GM21360 (cell line): ENCODE measurements at regions not wholly inside any gene's neighbourhood (a gene's known extent, or its start where the extent isn't known, plus 50 kb on each side); places are given as distances from the start of the nearest gene placed in this dataset.

ENCODE experiments used
- ATAC-seq: cut with Tn5 transposase; IDR thresholded peaks from one replicate; pipeline ENCODE4 v1.9.1; 2021; ENCODE audit warnings: mild to moderate bottlenecking, moderate library complexity; ENCODE audit not compliant: unreplicated experiment

DNA sequence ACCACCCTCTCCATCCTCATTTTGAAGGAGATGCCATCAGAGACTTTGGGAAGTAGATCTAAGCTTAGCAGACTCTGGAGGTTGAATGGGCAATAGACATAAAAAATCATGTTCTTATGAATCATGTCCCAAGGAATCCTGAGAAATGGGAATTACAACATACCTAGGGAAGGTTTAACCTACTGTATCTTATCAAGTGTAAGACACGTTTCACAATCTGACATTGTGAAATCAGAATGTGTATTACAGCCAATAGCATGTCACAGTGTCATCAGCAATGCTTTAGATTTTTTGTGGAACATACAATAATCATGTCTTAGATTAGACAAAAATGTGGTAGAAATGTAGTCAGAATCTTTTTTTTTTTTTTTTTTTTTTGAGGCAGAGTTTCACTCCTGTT, 332.4 kb upstream of the TLE3 start:
- ATAC-seq: no peak

DNA sequence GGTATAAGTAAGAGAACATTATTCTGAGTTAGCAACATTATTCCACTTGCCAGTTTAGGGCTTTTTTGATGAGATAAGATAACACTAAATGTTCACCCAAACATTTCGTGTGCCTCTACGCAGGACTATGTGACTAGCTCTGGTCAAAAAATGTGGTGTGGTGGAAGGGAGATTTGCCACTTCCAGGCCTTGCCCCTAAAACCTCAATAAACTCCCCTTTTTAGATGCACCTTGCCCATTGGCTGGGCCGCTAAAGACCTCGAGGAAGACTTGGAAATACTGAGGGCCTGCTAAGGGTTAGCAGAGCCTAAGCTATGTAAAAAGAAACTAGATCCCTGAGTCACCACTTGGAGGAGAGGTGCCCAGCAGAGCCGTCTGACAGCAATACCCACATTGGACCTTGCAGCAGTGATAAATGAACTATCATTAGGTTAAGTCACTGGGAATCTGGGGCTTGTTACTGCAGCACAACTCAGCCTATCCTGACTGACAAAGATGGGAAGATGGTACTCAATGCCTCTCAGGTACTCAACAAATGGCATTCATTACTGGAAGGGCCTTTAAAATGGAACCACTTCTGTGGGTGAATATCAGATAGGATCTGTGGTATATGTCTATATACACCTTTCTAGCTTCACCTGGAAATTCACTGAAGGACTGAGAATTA, 331.5 kb upstream of the TLE3 start:
- no peak for ATAC-seq

DNA sequence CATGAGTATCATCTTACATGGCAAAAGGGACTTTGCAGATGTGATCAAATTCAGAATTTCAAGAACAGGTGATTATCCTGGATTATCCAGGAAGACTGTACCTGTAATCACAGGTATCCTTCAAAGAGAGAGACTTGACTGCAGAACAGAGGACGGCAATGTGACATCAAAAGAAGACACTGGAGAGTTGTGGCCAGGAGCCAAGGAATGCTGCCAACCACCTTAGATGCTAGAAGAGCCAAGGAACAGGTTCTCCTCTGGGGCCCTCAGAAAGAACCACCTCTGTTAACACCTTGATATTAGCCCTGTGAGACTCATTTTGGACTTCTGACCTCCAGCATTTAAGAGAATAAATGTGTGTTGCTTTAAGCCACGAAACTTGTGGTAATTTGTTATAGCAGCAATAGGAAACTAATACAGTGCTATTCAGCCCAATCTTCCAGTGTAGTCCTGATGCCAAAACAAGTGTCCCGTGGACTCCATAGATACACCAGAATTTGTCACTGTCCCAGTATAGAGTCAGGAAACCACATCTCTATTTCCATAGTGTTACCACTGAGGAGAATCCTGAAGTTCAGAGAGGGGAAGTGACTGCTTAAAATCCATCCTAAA, 330.6 kb upstream of the TLE3 start:
- no peak for ATAC-seq

DNA sequence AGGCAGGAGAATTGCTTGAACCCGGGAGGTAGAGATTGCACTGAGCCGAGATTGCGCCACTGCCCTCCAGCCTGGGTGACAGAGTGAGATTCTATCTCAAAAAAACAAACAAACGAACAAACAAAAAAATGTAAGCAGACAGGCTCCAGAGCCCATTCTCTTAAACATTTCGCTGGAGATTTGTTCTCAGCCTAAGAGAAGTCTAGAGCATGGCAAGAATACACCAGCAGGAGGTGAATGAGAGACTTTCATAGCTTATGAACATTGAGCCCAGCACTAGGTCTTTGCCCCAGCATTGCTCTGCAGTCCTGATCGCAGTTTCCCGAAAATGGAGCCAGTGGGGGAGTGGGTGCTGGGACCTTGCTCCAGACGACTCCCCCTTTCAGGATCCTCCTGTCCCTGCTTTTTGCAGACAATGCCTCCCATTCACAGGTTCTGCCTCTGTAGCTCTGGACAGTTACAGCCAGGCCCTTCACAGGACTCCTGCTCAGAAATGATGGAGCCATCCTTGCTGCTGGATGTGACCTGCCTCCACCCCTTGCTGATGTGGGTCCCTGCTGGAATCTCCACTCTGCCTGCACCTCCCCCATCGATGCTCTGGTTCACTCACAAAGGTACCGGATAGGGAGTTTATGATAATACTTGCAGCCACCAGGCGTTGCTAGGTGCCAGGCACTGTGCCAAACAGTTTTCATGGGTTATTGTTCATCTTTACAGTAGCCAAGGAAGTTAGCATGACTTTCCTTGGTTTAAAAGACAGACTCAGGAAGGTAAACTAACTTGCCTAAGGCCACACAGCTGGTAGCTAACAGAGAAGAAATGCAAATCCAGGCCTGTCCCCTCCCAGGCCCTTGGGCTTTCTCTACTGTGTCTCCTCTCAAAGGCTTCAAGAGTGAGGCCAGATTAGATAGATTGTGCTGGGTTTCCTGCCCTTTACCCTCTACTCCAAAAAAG, 329.7 kb upstream of the TLE3 start:
- ATAC-seq: no peak

DNA sequence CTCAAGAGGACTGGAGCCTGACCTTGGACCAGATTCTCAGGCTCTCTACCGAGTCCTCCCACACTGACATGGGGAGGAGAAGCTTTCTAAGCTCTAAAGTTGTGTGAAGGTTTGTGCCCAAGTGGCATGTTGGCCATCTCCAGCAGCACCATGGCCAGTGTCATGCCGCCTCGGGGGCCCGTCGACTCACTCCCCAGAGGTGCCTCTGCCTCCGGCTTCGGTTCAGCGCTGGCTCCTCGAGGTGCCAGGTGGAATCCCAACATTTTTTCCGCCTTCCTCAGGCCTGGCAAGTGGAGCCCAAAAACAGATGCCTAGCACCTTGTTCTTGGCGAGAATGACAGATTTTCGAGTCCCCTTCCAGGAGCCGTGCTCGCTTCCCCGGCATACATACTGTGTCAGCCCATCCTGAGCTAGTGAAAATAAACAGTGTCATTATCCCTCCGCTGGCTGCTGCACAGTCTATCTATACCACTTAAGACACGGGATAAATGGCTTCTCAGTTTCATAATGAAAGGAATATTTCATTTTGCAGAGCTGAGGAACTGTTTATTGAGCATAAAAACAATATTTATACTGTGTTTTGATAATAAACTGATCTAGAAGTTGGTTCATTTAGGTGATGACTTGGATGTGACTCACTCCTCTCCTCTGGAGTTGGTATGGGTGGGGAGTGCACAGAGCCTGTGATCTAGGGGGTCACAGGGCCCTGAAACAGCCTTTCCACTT, 328.5 kb upstream of the TLE3 start:
- ATAC-seq: no peak

DNA sequence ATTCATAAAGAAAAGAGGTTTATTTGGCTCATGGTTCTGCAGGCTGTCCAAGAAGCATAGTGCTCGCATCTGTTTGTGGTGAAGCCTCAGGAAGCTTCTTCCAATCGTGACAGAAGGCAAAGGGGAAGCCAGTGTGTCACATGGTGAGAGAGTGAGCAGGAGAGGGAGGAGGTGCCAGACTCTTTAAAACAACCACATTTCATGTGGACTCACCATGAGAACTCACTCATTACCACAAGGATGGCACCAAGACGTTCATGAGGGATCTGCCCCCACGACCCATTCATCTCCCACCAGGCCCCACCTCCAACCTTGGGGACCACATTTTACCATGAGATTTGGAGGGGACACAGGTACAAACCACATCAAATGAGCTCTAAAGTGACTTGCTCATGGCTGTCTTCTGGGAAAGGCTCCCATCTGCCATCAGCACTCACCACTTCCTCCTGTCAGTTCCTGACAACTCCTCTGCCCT, 327.3 kb upstream of the TLE3 start:
- ATAC-seq: no peak

DNA sequence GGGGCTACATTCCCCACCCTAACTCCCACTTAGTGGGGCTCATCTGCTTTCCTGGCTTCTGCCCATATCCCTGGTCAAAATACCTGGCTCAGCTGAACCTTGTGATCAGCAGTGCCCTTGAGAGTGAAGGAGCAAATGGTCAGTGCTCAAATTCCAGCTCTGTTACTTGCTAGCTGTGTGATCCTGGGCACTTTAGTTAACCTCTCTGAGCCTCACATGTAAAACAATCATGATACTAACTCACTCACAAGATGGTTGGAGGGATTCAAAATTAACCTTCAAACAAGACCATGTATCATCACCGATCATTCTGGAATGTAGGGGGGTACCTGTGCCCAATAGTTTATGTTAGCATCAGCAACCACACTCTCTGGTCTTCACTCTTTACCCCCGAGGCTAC, 325.6 kb upstream of the TLE3 start:
- ATAC-seq: no peak

DNA sequence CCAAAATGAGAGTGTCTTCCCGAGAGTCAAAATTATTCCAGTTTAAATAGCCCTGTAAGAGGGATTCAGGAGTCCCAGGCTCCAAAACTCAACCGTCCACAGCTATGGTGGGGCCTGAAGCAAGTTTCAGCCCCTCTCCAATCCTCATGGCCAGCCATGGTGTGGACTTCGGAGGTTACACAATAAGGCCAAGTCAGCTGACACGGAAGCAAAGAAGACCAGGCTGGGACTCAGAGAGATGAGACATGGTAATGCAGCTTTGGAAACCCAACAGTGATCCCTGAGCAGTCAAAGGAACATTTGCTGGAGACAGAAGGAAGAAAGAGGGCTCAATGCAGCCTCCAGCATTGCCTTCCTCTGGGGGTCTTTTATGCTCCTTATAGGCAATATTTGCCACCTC, 324.6 kb upstream of the TLE3 start:
- ATAC-seq: no peak

DNA sequence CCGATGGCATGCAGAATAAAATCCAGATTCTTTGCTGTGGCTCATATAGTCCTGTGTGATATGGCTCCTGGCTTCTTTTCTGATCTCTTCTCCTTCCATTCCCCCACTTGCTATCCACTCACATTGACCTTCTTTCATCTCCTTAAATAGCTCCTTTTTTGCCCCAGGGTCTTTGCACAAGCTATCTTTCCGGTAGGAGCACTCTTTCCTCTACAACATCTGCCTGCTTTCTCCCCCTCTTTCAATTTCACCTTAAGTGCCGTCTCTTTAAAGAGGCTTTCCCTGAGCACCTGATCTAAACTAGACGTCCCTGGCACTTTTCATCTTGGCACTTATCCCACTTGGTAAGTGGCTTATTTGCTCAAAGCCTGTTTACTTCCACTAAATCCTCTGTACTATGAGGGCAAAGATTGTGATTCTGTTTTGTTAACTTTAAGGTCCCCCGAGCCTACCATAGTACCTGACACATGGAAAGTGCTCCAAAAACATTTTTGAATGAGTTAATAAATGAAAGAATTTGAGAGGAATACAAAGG, 323.3 kb upstream of the TLE3 start:
- ATAC-seq: no peak

DNA sequence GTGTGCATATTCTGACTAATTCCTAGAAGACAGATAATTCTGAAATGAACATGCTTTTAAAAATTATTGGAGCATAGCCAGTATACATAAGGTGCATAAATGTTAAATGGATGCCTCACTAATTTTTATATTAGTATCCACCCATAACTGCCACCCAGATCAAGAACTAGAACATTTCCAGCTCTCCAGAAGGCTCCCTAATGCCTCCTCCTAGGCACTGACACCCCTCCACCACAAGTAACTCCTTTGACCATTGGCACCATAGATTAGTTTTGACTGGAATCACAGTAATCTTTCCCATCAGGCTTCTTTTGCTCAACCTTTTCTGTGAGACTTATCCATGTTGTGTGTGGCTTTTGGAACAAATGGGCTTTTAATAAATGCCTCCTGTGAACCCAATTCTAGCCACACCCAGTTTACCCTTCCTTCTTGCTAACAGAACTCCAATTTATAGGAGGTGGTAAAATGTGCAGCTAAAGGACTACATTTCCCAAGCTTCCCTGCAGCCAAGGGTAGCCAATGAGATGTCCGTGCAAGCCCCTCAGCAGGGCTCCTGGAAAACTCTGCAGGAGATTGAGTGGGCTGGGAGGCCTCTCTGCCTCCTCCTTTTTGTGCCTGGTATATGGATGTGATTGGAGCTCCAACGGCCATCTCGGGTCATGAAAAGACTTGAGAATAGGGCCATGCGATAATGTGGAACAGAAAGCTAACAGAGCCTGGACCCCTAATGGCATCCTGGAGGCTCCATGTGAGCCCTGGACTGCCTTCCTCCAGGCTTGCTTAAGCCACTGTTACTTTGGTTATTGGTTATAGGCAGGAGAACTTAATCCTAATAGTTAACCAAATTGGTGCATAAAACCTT, 322.6 kb upstream of the TLE3 start:
- ATAC-seq: no peak

DNA sequence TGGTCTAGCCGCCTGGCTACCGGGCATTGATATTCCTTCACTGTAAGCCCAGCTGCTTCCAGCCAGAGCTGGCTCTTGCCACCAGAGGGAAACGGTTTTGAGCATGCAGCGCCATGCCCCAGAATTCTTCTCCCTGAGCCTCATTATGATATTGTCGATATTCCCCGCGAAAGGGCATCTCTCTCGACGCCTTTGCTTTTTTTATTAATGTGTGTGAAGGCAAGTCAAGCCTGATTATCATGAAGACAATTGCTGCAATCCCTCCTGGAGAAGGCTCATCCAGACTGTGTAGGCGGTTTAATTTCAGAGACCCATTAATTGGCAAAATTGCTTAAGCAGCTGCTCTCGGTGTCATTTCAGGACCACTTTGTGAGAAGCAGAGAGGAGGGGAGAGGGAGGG, 321.2 kb upstream of the TLE3 start:
- ATAC-seq: no peak

DNA sequence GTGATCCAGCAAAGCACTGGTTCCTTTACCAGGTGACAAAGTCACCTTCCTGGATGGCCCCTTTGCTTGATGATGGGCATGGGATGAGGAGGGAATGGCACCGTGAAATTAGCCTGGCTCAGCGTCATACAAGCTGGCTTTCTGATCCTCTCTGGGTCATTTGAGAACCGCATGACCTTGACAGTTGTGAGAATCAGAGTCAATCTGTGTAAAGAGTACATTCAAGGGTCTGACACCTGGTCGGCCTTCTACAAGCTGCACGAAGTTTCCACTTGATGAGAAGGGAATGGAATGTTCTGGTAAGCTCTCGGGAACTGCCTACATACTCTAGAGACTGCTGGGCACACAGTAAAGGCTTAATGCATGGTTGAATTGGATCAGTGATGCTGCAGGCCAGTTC, 319.8 kb upstream of the TLE3 start:
- ATAC-seq: no peak

DNA sequence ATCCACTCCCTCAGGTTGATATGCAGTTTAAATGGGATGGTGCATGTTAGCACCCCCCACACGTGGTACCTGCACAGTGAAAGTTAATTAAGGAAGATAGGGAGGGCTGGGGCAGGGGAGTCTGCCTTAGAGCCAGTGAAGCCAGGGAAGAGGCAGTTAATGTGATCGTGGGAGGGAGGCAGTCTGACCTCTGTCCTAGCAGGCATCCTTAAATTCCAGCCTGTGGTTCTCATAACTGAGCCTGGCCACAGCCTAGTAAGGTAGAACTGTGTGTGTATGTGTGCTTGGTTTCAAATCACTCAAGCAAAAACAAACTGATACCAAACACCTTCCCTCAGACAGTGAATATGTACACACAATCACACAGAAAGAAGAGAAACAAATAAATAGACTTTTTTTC, 319.1 kb upstream of the TLE3 start:
- no peak for ATAC-seq

DNA sequence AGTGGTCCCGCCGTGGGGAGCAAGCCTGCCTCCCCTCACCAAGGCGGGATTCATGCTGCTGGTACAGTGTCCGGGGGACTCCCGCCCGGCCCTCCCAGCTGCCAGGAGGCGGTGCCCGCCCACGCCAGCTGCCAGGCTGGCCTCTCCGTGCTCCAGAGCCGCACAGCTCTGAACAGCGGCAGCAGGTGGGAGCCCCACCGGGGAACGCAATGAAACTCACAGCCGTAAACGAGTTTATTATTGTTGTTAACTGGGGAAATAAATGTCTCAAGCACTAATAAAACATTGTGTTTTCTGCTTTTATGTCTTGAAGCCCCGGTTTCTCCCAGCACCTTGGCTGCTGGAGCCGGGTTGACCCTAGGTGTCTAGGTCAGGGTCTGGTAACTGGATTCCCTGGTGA, 317.7 kb upstream of the TLE3 start:
- ATAC-seq: no peak

DNA sequence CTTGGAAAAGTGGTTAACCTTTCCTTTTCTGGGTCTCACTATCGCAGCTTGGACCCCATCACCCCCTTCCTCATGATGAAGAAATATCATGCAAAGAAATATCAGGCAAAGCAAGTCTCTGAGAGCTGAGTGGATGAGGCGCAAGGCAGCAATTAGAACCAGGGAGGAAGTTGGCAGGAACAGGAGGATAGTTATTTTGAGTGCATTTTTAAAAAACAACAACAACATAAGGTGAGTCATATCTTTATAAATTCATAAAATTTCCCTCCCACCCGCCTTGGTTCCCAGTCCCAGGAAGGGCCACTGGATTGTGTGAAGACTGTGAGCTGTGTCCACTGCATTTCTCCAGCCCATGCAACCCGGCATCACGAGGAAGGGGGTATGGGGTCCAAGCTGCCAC, 316.9 kb upstream of the TLE3 start:
- ATAC-seq: no peak

DNA sequence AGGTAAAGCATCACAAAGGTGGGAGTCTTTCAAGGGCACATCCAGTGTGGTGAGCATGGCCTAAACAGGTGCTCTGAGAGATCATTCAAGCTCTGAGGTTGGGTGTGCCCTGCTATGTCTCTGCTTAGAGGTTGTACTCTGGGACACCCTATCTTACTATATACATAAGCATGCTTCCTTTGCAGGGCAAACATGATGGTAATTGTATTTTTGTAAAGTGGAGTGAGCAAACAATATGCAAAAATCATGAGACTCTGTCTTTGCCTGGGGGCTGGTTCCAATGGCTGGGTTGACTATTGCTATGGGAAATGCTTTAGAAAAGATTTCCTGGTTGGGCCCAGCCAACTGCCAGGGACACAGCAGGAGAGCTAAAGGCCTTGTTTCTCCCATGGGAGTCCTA, 315.1 kb upstream of the TLE3 start:
- ATAC-seq: no peak

DNA sequence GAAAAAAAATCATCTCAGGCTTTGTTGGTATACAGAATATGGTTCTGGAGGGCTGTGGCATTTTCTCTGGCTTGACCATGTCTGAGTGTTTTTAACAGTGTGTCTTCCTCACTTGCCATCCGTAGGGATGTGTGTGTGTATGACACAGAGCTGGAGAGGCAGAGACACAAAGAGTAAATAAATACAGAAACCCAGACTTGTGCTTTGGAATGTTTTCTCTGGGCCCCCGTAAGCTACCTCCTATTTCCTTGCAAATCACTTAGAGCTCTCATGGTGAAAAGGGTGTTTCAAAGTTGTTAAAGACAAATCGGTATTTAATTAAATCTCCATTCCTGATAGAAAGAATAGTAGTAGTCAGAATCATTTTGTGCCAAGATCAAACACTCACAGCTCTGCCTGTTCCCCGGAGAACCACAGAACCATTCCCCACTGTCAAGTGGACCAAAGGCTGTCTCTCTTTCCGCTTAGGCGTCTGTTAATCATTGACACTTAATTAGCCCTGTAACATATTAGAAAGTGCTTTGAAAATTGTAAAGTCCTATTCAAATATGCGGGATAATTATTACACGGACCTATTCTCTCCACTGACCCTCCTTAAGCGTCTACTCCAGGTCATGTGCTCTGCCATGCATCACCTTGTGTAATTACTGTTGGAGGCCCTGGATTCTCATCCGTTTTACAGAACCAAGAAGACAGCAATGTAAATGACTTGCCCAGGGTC, 313.6 kb upstream of the TLE3 start:
- no peak for ATAC-seq

DNA sequence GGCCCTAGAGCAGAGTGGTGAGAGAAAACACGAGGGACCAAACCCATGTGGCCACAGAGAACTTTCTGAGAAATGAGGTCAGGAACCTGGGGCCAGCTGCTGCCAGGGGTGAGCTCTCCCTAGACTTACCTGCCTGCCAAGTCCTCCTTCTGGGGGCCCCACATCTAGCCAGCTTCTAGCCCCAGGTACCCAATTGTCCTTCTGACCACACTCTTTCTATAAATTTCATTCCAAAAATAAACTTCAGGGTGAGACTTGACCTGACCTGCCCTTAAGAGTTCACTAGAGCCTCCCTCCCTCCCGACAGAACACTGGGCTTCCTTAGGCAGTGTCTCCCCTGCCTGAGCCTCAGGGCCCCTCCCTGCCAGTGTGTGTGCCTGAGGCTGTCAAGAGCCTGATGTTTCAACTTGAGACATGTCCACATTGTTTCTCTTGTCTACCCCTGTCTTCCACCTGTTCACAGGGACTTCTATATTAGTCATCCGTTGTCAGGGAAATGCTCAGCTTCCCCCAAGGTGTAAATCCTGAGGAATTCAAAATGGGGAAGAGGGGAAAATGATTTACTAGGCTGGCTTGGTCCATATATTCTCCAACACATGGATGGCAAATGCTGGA, 312.8 kb upstream of the TLE3 start:
- ATAC-seq: no peak

DNA sequence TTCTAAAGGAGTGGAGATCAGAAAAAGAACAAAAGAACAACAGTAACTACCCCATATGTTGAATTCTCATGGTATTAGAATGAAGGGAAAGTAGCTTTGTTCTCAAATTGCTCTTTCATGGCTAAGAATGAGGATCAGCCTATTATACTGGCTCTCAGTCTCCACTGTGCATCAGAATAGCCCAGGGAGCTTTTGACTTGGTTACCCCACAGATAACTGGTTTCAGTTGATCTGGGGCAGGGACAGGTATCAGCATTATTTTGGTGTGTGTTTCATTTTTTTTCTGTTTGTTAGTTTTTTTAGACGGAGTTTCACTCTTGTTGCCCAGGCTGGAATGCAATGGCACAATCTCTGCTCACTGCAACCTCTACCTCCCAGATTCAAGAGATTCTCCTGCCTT, 311.7 kb upstream of the TLE3 start:
- no peak for ATAC-seq
